ENCODE measurements at regions not wholly inside any gene's neighbourhood (a gene's known extent, or its start where the extent isn't known, plus 50 kb on each side); places are given as distances from the start of the nearest gene placed in this dataset.

GRCh38 chr2:5242751-5243150 is 449.4 kb upstream of the SOX11 start:
- WGBS, 2 donors (ENCODE audit: extremely low coverage in 2 of 2, insufficient read length in 2 of 2, insufficient replicate concordance in 1 of 2): no CpG with 5 or more reads among the region's 3 CpGs
- peak overlapping the region; percentile 43 for H2AFZ ChIP-seq (ENCODE audit: low read length)

GRCh38 chr2:5250482-5250881 is 441.7 kb upstream of the SOX11 start:
- Histone ChIP-seq H2BK12ac (ENCODE audit: low read length) (no peak overlapping the region), H3K27ac (replicated peaks; ENCODE audit: low read length) (no peak overlapping the region), H2AK5ac (ENCODE audit: low read depth, low read length) (no peak overlapping the region), H2AFZ (ENCODE audit: low read length) (peak overlapping the region; percentile 77), H3K4me1 (ENCODE audit: control insufficient read depth in 2 of 2, insufficient read depth in 1 of 2, low read depth in 1 of 2, low read length in 2 of 2) (peaks cover 3 to 5% of the 10 kb centered on the region in 2 donors), H3K9ac (ENCODE audit: low read depth, low read length, poor library complexity) (no peak overlapping the region), H3K27me3 (ENCODE audit: control insufficient read depth in 3 of 3, insufficient read depth in 3 of 3, low read depth in 1 of 3, low read length in 3 of 3) (no peaks in the 10 kb centered on the region), H3K18ac (ENCODE audit: low read length) (no peak overlapping the region), H3K4me3 (ENCODE audit: low read length in 2 of 2) (no peak overlapping the region), H4K91ac (ENCODE audit: low read depth, low read length, poor library complexity) (no peak overlapping the region), H2BK120ac (ENCODE audit: low read depth, low read length) (no peak overlapping the region), H3K23ac (ENCODE audit: low read depth, low read length, poor library complexity) (no peak overlapping the region), H3K4me2 (ENCODE audit: insufficient read depth, low read length, poor library complexity, severe bottlenecking) (no peak overlapping the region), H3K9me3 (replicated peaks in 1 of 2; ENCODE audit: control insufficient read depth in 2 of 2, insufficient read depth in 1 of 2, low read depth in 1 of 2, low read length in 2 of 2) (peaks cover 0 to 7% of the 10 kb centered on the region in 2 donors), H3K79me1 (ENCODE audit: low read depth, low read length) (no peaks in the 10 kb centered on the region), H3K14ac (ENCODE audit: low read length) (no peak overlapping the region), H2BK15ac (ENCODE audit: low read length) (no peak overlapping the region), H2BK5ac (ENCODE audit: low read length) (no peak overlapping the region), H3K36me3 (replicated peaks in 1 of 2; ENCODE audit: control insufficient read depth in 2 of 2, insufficient read depth in 2 of 2, low read length in 2 of 2) (no peaks in the 10 kb centered on the region), H3K4ac (ENCODE audit: low read length) (no peak overlapping the region), H4K8ac (ENCODE audit: low read depth, low read length) (no peak overlapping the region)
- no CpG with 5 or more reads among the region's 5 CpGs for WGBS, 2 donors (ENCODE audit: extremely low coverage in 2 of 2, insufficient read length in 2 of 2, insufficient replicate concordance in 1 of 2)
- DNase-seq (ENCODE audit: low spot score): no peak

More at GRCh38 chr2:5242751-5243150, 449.4 kb upstream of the SOX11 start:
- no peak overlapping the region for H3K4ac ChIP-seq (ENCODE audit: low read length)
- H3K23ac ChIP-seq (ENCODE audit: low read depth, low read length, poor library complexity): no peak overlapping the region
- no peak overlapping the region for H4K91ac ChIP-seq (ENCODE audit: low read depth, low read length, poor library complexity)
- no peak overlapping the region for H3K27ac ChIP-seq (replicated peaks; ENCODE audit: low read length)
- H3K79me1 ChIP-seq (ENCODE audit: low read depth, low read length): no peaks in the 10 kb centered on the region
- H3K27me3 ChIP-seq (ENCODE audit: control insufficient read depth in 3 of 3, insufficient read depth in 3 of 3, low read depth in 1 of 3, low read length in 3 of 3): no peaks in the 10 kb centered on the region
- no peaks in the 10 kb centered on the region for H3K36me3 ChIP-seq (replicated peaks in 1 of 2; ENCODE audit: control insufficient read depth in 2 of 2, insufficient read depth in 2 of 2, low read length in 2 of 2)
- no peak overlapping the region for H4K8ac ChIP-seq (ENCODE audit: low read depth, low read length)
- H2BK120ac ChIP-seq (ENCODE audit: low read depth, low read length): no peak overlapping the region
- peaks cover 0 to 3% of the 10 kb centered on the region in 2 donors for H3K4me1 ChIP-seq (ENCODE audit: control insufficient read depth in 2 of 2, insufficient read depth in 1 of 2, low read depth in 1 of 2, low read length in 2 of 2)
- H3K18ac ChIP-seq (ENCODE audit: low read length): no peak overlapping the region
- H2AK5ac ChIP-seq (ENCODE audit: low read depth, low read length): no peak overlapping the region
- no peak overlapping the region for H3K4me2 ChIP-seq (ENCODE audit: insufficient read depth, low read length, poor library complexity, severe bottlenecking)
- no peak overlapping the region for H3K9ac ChIP-seq (ENCODE audit: low read depth, low read length, poor library complexity)
- H3K4me3 ChIP-seq (ENCODE audit: low read length in 2 of 2): no peak overlapping the region
- H2BK12ac ChIP-seq (ENCODE audit: low read length): no peak overlapping the region
- H2BK5ac ChIP-seq (ENCODE audit: low read length): no peak overlapping the region
- peaks cover 0 to 3% of the 10 kb centered on the region in 2 donors for H3K9me3 ChIP-seq (replicated peaks in 1 of 2; ENCODE audit: control insufficient read depth in 2 of 2, insufficient read depth in 1 of 2, low read depth in 1 of 2, low read length in 2 of 2)
- no peak overlapping the region for H3K14ac ChIP-seq (ENCODE audit: low read length)
- no peak overlapping the region for H2BK15ac ChIP-seq (ENCODE audit: low read length)
- no peak for DNase-seq (ENCODE audit: low spot score)

- no CpG with 5 or more reads among the region's 9 CpGs for WGBS, 2 donors (ENCODE audit: extremely low coverage in 2 of 2, insufficient read length in 2 of 2, insufficient replicate concordance in 1 of 2)
- peaks cover 3 to 5% of the 10 kb centered on the region in 2 donors for H3K4me1 ChIP-seq (ENCODE audit: control insufficient read depth in 2 of 2, insufficient read depth in 1 of 2, low read depth in 1 of 2, low read length in 2 of 2)
- no peak overlapping the region for H2AK5ac ChIP-seq (ENCODE audit: low read depth, low read length)
- H3K4me3 ChIP-seq (ENCODE audit: low read length in 2 of 2): no peak overlapping the region
- H3K14ac ChIP-seq (ENCODE audit: low read length): no peak overlapping the region
- no peak overlapping the region for H2AFZ ChIP-seq (ENCODE audit: low read length)
- no peak overlapping the region for H3K4ac ChIP-seq (ENCODE audit: low read length)
- H3K18ac ChIP-seq (ENCODE audit: low read length): no peak overlapping the region
- no peaks in the 10 kb centered on the region for H3K79me1 ChIP-seq (ENCODE audit: low read depth, low read length)
- no peak overlapping the region for H2BK15ac ChIP-seq (ENCODE audit: low read length)
- no peaks in the 10 kb centered on the region for H3K36me3 ChIP-seq (replicated peaks in 1 of 2; ENCODE audit: control insufficient read depth in 2 of 2, insufficient read depth in 2 of 2, low read length in 2 of 2)
- no peak overlapping the region for H2BK5ac ChIP-seq (ENCODE audit: low read length)
- H3K27me3 ChIP-seq (ENCODE audit: control insufficient read depth in 3 of 3, insufficient read depth in 3 of 3, low read depth in 1 of 3, low read length in 3 of 3): no peaks in the 10 kb centered on the region
- no peak overlapping the region for H3K23ac ChIP-seq (ENCODE audit: low read depth, low read length, poor library complexity)
- no peak for DNase-seq (ENCODE audit: low spot score)
- H3K27ac ChIP-seq (replicated peaks; ENCODE audit: low read length): no peak overlapping the region
- no peak overlapping the region for H4K91ac ChIP-seq (ENCODE audit: low read depth, low read length, poor library complexity)
- H4K8ac ChIP-seq (ENCODE audit: low read depth, low read length): no peak overlapping the region
- H2BK12ac ChIP-seq (ENCODE audit: low read length): no peak overlapping the region
- H2BK120ac ChIP-seq (ENCODE audit: low read depth, low read length): no peak overlapping the region
- no peak overlapping the region for H3K9ac ChIP-seq (ENCODE audit: low read depth, low read length, poor library complexity)
- H3K9me3 ChIP-seq (replicated peaks in 1 of 2; ENCODE audit: control insufficient read depth in 2 of 2, insufficient read depth in 1 of 2, low read depth in 1 of 2, low read length in 2 of 2): peaks cover 0 to 8% of the 10 kb centered on the region in 2 donors
- H3K4me2 ChIP-seq (ENCODE audit: insufficient read depth, low read length, poor library complexity, severe bottlenecking): no peak overlapping the region
Observed at GRCh38 chr2:5253263-5253662, 438.9 kb upstream of the SOX11 start.

GRCh38 chr2:5254791-5255332 is 437.3 kb upstream of the SOX11 start:
- H3K4ac ChIP-seq (ENCODE audit: low read length): no peak overlapping the region
- no CpG with 5 or more reads among the region's 8 CpGs for WGBS, 2 donors (ENCODE audit: extremely low coverage in 2 of 2, insufficient read length in 2 of 2, insufficient replicate concordance in 1 of 2)

More at GRCh38 chr2:5254791-5255332, 437.3 kb upstream of the SOX11 start:
- H3K36me3 ChIP-seq (replicated peaks in 1 of 2; ENCODE audit: control insufficient read depth in 2 of 2, insufficient read depth in 2 of 2, low read length in 2 of 2): no peaks in the 10 kb centered on the region
- H4K91ac ChIP-seq (ENCODE audit: low read depth, low read length, poor library complexity): no peak overlapping the region
- H4K8ac ChIP-seq (ENCODE audit: low read depth, low read length): no peak overlapping the region
- H3K23ac ChIP-seq (ENCODE audit: low read depth, low read length, poor library complexity): no peak overlapping the region
- no peak overlapping the region for H3K4me2 ChIP-seq (ENCODE audit: insufficient read depth, low read length, poor library complexity, severe bottlenecking)
- no peak overlapping the region for H2BK15ac ChIP-seq (ENCODE audit: low read length)
- H3K4me1 ChIP-seq (ENCODE audit: control insufficient read depth in 2 of 2, insufficient read depth in 1 of 2, low read depth in 1 of 2, low read length in 2 of 2): peaks cover 3 to 5% of the 10 kb centered on the region in 2 donors
- H3K27me3 ChIP-seq (ENCODE audit: control insufficient read depth in 3 of 3, insufficient read depth in 3 of 3, low read depth in 1 of 3, low read length in 3 of 3): no peaks in the 10 kb centered on the region
- no peaks in the 10 kb centered on the region for H3K79me1 ChIP-seq (ENCODE audit: low read depth, low read length)
- no peak for DNase-seq (ENCODE audit: low spot score)
- H2AFZ ChIP-seq (ENCODE audit: low read length): no peak overlapping the region
- H3K27ac ChIP-seq (replicated peaks; ENCODE audit: low read length): no peak overlapping the region
- H2AK5ac ChIP-seq (ENCODE audit: low read depth, low read length): no peak overlapping the region
- peaks cover 0 to 10% of the 10 kb centered on the region in 2 donors for H3K9me3 ChIP-seq (replicated peaks in 1 of 2; ENCODE audit: control insufficient read depth in 2 of 2, insufficient read depth in 1 of 2, low read depth in 1 of 2, low read length in 2 of 2)
- H3K4me3 ChIP-seq (ENCODE audit: low read length in 2 of 2): no peak overlapping the region
- no peak overlapping the region for H2BK12ac ChIP-seq (ENCODE audit: low read length)
- H2BK5ac ChIP-seq (ENCODE audit: low read length): no peak overlapping the region
- no peak overlapping the region for H3K9ac ChIP-seq (ENCODE audit: low read depth, low read length, poor library complexity)
- H3K14ac ChIP-seq (ENCODE audit: low read length): no peak overlapping the region
- no peak overlapping the region for H2BK120ac ChIP-seq (ENCODE audit: low read depth, low read length)
- H3K18ac ChIP-seq (ENCODE audit: low read length): no peak overlapping the region
